Astrocyte of the cerebellum (primary cell): ENCODE measurements at regions not wholly inside any gene's neighbourhood (a gene's known extent, or its start where the extent isn't known, plus 50 kb on each side); places are given as distances from the start of the nearest gene placed in this dataset.

Source experiments
- DNase-seq: peaks from one replicate; pipeline ENCODE4 v3.0.0-alpha.2; 2011; ENCODE audit warnings: low read depth
- H3K4me3 ChIP-seq: 2 replicates; pipeline ENCODE4 v1.5.1; 2011; ENCODE audit warnings: mild to moderate bottlenecking, low read depth, low read length, moderate library complexity
- in situ Hi-C: cut with HindIII; loops from 2 replicates; pipeline ENCODE4 v1.10.0; 2017; ENCODE audit warnings: low sequenced_read_pairs
- TF ChIP-seq, protein P1 (sequence below): IDR thresholded peaks from 2 replicates; pipeline ENCODE4 v1.5.1; 2012; ENCODE audit warnings: low read length, low read depth, moderate library complexity, mild to moderate bottlenecking; ENCODE audit errors: missing control alignments

DNA sequence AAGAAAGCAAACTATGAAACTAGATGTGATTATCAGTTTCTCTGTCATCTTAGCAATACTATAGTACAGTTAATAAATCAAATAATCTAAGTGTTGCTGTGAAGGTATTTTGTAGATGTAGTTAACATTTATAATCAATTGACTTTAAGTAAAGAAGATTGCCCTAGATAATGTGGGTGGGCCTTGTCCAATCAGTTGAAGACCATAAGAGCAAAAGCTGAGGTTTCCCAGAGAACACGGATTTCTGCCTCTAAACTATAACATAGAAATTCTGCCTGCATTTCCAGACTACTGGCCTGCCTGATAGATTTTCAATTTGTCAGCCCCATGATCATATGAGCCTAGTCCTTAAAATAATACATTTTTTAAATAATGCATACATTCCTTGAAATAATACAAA, 222.9 kb downstream of the PCDH18 start:
- TF ChIP-seq, protein P1, sequence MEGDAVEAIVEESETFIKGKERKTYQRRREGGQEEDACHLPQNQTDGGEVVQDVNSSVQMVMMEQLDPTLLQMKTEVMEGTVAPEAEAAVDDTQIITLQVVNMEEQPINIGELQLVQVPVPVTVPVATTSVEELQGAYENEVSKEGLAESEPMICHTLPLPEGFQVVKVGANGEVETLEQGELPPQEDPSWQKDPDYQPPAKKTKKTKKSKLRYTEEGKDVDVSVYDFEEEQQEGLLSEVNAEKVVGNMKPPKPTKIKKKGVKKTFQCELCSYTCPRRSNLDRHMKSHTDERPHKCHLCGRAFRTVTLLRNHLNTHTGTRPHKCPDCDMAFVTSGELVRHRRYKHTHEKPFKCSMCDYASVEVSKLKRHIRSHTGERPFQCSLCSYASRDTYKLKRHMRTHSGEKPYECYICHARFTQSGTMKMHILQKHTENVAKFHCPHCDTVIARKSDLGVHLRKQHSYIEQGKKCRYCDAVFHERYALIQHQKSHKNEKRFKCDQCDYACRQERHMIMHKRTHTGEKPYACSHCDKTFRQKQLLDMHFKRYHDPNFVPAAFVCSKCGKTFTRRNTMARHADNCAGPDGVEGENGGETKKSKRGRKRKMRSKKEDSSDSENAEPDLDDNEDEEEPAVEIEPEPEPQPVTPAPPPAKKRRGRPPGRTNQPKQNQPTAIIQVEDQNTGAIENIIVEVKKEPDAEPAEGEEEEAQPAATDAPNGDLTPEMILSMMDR: no peak
- H3K4me3 ChIP-seq: no peak overlapping the region
- in situ Hi-C loops: loop anchor here (10.0 kb wide), 1 partner anchor 225 kb away; the partner anchor contains the start of gene PCDH18
- DNase-seq: no peak

DNA sequence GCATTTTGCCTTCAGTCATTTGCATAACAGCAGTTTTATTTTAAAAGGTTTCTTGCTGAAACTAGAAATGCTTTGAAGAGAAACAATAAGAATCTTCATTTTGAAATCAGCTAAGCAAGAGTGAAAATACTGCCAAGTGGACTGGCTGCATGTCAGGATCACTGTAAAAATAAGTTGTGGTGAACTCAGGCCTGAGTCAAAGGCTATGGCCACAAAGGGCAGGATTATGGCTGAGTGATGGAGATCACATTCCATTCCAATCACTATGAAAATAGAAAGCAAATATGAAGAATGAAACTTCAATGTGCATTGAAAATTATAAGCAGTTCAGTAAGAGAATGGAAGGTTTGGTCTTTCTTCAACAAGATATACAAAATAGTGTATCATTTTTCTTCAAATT, 224.5 kb downstream of the PCDH18 start:
- TF ChIP-seq, protein P1: no peak
- in situ Hi-C loops: loop anchor here (10.0 kb wide), 1 partner anchor 227 kb away; the partner anchor contains the start of gene PCDH18
- H3K4me3 ChIP-seq: no peak overlapping the region
- DNase-seq: peak; percentile 64

DNA sequence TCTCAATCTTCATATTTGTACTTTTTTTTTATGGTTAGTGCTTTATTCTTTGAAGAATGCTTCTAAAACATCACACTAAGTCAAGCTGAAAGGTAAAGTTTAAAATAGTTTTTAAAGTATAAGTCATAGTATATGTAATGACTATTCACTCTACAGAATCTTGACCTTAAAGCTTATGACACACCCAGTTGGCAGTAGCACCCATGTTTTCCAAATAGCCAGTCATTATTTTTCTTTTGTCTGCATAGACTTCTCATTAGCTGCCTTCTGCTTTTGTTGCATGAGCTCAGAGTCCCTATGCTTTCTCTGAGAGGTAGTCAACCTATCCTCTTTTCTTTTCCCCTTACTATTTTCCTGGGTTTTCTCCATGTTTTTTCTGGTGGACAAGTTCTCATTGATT, 231.5 kb downstream of the PCDH18 start:
- DNase-seq: no peak
- TF ChIP-seq, protein P1: no peak
- in situ Hi-C loops: loop anchor here (10.0 kb wide), 1 partner anchor 234 kb away; the partner anchor contains the start of gene PCDH18
- H3K4me3 ChIP-seq: no peak overlapping the region

DNA sequence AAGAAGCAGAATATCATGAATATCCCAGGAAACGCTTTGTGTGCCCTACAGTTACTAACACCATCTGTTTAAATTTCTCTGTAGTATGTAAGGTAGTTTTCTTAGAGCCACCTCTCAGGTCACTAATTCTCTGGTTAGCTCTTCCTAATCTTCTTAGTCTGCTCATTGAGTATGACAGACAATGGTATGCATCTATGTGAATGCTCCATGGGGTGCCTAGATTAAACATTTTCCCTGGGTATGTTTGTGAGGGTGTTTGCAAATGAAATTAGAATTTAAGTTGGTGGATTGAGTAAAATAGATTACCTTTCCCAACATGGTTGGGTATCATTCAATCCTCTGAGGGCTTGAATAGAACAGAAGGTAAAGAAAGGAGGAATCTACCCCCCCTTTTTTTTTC, 233.0 kb downstream of the PCDH18 start:
- no peak for DNase-seq
- no peak overlapping the region for H3K4me3 ChIP-seq
- TF ChIP-seq, protein P1: no peak
- in situ Hi-C loops: no loop called here

DNA sequence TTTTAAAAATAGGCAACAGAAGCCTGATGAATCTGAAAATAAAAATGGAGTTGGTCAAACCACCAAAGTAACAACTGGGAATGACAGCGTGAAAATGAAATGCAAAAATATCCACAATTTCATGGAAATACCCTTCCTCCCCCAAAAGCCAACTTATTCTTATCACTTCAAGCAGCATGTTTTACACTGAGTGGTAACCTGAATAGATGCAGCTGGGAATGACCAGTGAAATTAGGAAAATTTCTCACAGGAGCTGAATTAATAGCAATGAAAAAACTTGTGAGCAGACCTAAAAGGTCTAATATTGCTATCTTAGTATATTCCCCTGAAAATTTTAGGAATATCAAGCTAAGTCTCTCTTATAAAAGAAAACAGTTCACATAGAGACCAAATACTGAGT, 239.0 kb downstream of the PCDH18 start:
- in situ Hi-C loops: no loop called here
- TF ChIP-seq, protein P1: no peak
- DNase-seq: no peak
- no peak overlapping the region for H3K4me3 ChIP-seq

DNA sequence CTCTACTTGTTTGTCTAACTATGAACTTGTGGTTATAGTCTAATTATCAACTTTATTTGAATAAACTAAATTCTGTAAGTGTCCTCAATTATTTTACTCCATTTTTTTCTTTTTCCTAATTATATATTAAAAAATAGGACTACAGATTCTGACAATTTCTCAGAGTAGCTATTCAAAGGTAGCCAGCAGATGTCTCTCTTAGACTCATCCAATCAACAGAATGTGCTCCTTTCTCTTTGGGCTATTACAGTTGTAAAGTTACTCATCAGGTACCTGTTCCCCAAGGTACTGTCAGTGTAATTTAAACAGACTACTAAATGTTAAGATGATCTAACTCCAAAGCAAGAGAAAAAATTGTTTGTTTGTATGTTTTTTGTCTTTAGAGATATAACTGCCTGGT, 248.6 kb downstream of the PCDH18 start:
- no peak overlapping the region for H3K4me3 ChIP-seq
- in situ Hi-C loops: no loop called here
- DNase-seq: no peak
- TF ChIP-seq, protein P1: peak; percentile 48

DNA sequence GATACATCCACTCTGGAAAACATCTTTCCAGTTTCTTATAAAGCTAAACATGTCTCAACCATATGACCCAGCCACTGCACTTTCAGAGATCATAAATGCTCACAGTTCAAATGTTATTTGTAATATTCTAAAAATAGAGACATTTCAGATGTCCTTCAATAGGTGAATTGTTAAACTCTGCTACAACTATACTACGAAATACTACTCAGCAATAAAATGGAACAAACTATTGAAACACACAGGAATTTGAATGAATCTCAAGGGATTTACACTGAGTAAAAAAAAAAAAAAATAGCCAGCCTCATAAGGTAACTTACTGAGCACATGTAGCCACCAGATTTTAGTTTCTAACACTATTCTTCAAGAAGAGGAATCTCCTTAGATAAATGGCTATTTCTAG, 253.9 kb downstream of the PCDH18 start:
- TF ChIP-seq, protein P1: no peak
- in situ Hi-C loops: no loop called here
- no peak for DNase-seq
- H3K4me3 ChIP-seq: no peak overlapping the region
